HG03432 (cell line): ENCODE measurements at regions not wholly inside any gene's neighbourhood (a gene's known extent, or its start where the extent isn't known, plus 50 kb on each side); places are given as distances from the start of the nearest gene placed in this dataset.
"Not testable (repeated sequence)": the region's sequence is repeated elsewhere in the genome, so short reads cannot be mapped to it uniquely, and the experiment has no call there.

ENCODE experiments used
- ATAC-seq: cut with Tn5 transposase; IDR thresholded peaks from one replicate; pipeline ENCODE4 v1.9.1; 2021; ENCODE audit warnings: mild to moderate bottlenecking, moderate library complexity; ENCODE audit not compliant: unreplicated experiment

GRCh38 chr5:23451156-23451555, 56.3 kb upstream of the PRDM9 start:
- no peak for ATAC-seq

GRCh38 chr5:23450187-23450586, 57.2 kb upstream of the PRDM9 start:
- no peak for ATAC-seq

DNA sequence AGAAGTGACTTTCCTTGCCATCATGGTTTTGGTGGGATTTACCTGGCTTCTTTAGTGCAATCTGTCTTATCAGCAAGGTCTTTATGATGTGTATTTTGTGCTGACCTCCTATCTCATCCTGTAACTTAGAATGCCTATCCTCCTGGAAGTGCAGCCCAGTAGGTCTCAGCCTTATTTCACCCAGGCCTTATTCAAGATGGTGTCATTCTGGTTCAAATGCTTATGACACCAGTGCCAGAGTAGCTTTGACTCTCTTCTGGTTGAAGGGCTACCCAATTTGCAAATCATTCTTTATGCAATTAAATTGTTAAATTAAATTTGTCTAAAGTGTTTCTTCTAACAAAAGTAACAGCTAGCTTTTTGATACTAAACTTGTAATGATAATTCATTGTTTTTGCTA, 58.8 kb upstream of the PRDM9 start:
- no peak for ATAC-seq

DNA sequence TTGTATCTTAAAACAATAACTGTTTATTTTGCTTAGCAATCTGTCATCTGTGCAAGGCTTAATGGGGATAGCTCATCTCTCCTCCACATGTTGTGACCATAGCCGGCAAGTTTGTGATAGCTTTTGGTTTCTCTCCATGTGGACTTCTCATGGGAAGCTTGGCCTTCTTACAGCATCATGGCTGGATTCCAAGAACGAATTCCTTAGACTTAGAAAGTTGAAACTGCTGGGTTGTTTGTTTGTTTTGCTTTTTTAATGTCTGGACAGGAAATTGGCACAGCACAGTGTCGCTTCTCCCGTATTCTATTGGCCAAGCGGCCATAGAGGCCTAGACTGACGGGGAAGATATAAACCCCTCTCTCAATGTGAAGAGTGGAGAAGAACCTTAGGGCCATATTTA, 61.0 kb upstream of the PRDM9 start:
- no peak for ATAC-seq

DNA sequence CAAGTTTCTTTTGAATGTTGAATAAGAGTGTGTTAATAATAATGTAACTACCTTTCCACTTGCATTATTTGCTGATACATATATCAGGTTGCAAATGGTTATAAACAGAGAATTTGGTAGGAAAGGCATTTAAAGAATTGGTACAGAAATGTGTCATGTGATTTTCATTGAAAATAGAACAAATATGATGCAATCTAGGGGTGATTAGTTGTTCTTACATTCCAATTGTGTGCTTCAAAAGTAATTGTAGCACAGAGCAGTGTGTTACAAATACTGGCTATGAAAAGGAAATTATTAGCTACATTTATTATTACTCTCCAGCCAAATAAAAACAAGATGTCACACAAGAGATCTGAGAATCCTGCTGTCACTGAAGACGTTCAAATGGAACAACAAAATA, 61.8 kb upstream of the PRDM9 start:
- ATAC-seq: no peak

DNA sequence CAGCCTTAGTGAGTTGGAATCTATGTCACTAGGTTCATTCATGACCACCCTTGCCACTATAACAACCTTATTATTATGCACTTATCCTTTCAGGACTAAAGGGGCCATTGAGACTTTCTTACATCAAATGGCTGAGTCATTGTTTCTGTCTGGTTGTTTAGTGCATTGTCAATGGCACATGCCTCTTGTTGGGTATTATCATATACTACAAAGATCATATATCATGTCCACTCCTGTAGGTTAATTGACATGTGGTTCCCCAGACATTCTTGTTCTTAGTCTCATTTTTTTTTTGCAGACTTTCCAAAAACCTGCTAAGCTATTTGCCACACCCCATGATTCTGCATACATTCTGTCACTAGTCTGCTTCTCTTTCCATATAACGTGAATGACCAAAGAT, 66.7 kb upstream of the PRDM9 start:
- no peak for ATAC-seq

DNA sequence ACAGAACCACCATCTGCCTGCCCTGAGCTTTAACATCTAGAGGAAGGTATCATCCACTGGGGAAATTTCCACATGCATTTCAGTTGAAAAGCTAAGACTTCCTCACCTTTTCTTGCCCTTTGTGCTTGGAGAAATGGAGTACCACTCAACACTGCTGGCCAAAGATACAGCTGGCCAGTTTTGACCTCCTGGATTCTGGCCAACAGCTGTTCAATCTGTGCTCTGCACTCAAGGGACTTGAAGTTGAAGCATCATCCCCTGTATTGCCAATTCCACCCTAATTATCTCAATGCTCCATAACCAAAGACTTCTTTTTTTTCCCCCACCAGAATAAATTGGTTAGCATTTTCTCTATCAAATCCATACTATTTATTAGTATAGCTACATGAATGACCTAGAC, 70.4 kb upstream of the PRDM9 start:
- no peak for ATAC-seq

DNA sequence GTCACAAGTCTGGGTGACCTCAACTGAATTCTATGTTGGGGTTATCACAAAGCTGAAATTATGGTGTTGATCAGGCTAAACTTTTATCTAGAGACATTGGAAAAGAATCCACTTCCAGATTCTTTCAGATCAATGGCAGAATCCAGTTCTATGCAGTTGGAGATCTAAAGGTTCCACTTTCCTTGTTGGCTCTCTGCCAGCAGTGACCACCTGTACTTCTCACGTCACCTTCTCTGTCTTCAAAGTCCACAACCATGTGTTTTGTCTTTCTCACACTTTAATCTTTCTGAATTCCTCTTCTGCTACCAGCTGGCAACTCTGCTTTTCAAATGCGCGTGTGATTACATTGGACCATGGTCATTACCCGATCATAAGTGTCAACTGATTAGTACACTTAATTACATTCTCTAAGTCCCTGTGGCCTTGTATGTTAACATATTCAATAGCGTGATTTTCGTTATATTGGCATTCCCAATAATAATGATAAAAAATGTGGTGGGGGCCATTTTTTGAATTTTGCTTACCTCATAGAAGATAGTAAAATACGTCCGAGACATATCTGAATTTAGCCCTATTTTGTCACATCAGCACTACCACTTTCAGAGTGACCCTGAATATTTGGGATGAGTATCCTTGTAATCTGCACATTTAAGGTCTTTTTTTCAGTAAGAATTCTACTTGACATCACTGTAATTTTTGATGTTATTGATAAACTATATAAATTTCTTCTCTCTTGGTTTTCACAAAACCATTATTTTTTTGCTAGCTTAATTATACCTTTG, 73.7 kb upstream of the PRDM9 start:
- ATAC-seq: no peak

- ATAC-seq: no peak
These were observed 78.7 kb upstream of the PRDM9 start for GRCh38 chr5:23428705-23429104.

DNA sequence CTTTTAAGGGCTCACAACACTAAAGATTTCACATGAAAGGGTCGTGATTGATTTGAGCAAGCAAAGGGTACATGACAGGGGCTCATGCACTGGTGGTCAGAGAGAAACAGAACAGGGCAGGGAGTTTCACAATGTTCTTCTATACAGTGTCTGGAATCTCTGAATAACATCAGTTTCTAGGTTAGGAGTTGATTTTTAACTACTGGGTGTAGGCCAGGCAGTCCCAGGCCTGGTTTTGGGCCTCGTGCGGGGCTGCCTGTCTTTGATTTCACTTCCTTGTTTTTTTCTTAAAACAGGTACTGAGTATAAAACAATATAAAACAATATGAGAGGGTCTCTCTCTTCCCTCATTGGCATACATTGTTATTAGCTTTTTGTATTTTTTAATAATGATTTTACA, 87.2 kb upstream of the PRDM9 start:
- ATAC-seq: not testable (repeated sequence)

- ATAC-seq: no peak
These were observed 88.3 kb upstream of the PRDM9 start for GRCh38 chr5:23419115-23419514.

DNA sequence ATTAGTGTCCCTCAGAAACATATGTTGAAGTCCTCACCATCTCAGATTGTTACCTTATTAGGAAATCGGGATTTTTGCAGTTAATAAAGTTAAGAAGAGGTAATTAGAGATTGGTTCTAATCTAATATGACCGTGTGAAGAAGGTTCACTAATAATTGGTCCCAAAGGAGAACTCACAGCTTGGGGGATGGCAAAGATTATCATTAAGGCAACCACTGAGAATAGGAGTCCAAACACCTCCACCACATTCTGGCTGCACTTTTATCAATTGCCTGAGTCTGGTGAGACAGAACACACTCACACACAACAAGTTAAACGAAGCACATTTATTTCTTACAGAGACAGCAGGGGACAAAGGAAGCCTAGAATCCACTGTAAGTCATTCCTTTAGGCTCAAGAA, 94.9 kb upstream of the PRDM9 start:
- no peak for ATAC-seq

GRCh38 chr5:23411994-23412393, 95.4 kb upstream of the PRDM9 start:
- no peak for ATAC-seq

DNA sequence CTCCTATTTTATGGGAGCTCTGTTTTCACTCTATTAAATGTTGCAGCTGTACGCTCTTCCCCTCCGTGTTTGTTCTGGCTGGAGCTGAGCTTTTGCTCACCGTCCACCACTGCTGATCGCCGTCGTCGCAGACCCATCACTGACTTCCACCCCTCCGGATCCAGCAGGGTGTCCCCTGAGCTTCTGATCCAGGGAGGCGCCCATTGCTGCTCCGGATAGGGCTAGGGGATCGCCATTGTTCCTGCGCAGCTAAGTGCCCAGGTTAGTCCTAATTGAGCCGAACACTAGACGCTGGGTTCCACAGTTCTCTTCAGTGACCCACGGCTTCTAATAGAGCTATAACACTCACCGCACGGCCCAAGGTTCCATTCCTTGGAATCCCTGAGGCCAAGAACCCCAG, 96.2 kb upstream of the PRDM9 start:
- no peak for ATAC-seq

DNA sequence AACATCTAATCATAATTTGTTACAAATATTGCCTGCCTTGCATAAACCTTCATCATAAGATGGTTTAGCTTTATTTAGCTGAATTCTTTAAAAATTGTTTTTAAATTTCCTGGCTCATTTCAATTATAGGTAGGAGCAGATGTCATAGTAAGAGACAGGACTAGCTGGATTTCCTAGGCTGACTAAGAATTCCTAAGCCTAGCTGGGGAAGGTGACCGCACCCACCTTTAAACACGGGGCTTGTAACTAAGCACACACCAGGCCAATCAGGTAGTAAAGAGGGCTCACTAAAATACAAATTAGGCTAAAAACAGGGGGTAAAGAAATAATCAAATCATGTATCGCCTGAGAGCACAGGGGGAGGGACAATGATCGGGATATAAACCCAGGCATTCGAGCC, 96.6 kb upstream of the PRDM9 start:
- ATAC-seq: not testable (repeated sequence)

DNA sequence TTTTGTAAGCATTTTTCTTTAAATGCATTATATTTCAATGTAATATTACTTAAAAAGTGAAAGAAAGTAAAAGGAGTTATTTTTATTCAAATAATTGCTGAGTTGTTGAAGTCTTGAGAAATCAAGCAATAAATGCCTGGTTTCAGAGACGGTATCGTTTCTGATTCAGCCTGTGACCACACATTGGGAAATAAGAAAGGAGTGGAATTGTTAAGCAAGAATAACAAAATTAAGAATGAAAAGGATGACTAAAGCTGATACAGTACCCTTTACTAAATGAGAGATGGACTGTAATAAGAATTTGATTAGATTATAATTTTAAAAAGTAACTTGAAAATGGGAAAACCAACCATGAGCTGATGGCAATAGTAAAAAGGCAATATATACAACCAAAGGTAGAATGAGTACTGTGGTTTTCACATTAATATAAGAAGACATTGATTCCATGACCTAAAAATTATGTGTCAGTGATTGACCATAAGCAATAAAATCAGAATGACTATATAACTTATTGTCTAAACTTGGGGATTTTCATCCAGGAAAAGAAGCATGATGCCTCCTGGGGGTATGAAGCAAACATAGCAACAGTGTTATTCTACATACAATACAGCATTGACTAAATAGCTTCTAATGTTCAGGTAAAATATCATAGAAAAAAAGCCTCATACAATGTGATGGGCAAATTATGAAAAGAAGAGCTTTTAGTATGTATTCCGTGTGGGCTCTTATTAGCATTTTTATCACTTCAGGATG, 101.9 kb upstream of the PRDM9 start:
- ATAC-seq: no peak

- ATAC-seq: no peak
These were observed 104.8 kb upstream of the PRDM9 start for GRCh38 chr5:23402585-23402984.

DNA sequence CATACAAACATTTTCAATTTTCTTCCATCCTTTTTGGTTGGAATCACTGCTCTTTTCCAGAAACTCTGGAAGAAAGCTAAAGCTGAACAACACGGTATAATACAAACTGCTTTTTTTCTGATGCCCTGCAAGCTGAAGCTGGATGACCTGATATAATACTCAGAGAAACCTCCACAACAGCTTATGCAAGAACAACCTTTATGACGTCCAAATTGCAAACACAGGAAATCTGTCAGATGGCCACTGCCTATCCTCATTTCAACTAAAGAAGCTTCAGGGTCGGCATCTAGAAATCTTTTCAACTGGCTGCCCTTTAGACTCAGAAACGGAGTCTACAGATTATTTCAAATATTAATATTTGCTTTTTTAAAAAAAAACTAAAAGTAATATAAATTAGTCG, 106.5 kb upstream of the PRDM9 start:
- ATAC-seq: no peak

- no peak for ATAC-seq
These were observed 111.1 kb upstream of the PRDM9 start for GRCh38 chr5:23396346-23396745.

GRCh38 chr5:23389291-23390101, 117.9 kb upstream of the PRDM9 start:
- ATAC-seq: no peak

GRCh38 chr5:23385036-23385435, 122.4 kb upstream of the PRDM9 start:
- no peak for ATAC-seq

GRCh38 chr5:23372177-23372576, 135.2 kb upstream of the PRDM9 start:
- ATAC-seq: no peak
